Stimulated activated naive CD8-positive, alpha-beta T cell treated with anti-CD3 and anti-CD28 coated beads, Interleukin-15, Interleukin-2, amounts not matched to agents 100 ng/mL and 50 ng/mL, for 24 hours (primary cell): ENCODE measurements at regions not wholly inside any gene's neighbourhood (a gene's known extent, or its start where the extent isn't known, plus 50 kb on each side); places are given as distances from the start of the nearest gene placed in this dataset.
A peak's percentile ranks its signal among the peaks of the same experiment; 100 is the strongest.

ENCODE experiments used
- H3K27ac Mint-ChIP-seq: one replicate; pipeline ENCODE4 v1.8.0; 2021; ENCODE audit warnings: mild to moderate bottlenecking, mixed read lengths
- H3K27me3 Mint-ChIP-seq: one replicate; pipeline ENCODE4 v1.8.0; 2021; ENCODE audit warnings: mixed read lengths
- H3K36me3 Mint-ChIP-seq: one replicate; pipeline ENCODE4 v1.8.0; 2021; ENCODE audit warnings: low read depth, mixed read lengths
- H3K4me1 Mint-ChIP-seq: one replicate; pipeline ENCODE4 v1.8.0; 2021; ENCODE audit warnings: low read depth, mixed read lengths
- H3K4me3 Mint-ChIP-seq: one replicate; pipeline ENCODE4 v1.8.0; 2021; ENCODE audit warnings: mild to moderate bottlenecking, mixed read lengths
- H3K9me3 Mint-ChIP-seq: one replicate; pipeline ENCODE4 v1.8.0; 2021; ENCODE audit warnings: mixed read lengths

GRCh38 chr14:101707068-101707842, 54.3 kb upstream of the PPP2R5C start:
- no peaks in the 10 kb centered on the region for H3K9me3 Mint-ChIP-seq
- H3K36me3 Mint-ChIP-seq: no peaks in the 10 kb centered on the region
- peak overlapping the region; percentile 58 for H3K27ac Mint-ChIP-seq
- peaks cover 11% of the 10 kb centered on the region for H3K27me3 Mint-ChIP-seq
- H3K4me1 Mint-ChIP-seq: peaks cover 34% of the 10 kb centered on the region
- H3K4me3 Mint-ChIP-seq: peak overlapping the region; percentile 37

- H3K4me1 Mint-ChIP-seq: peaks cover 34% of the 10 kb centered on the region
- no peaks in the 10 kb centered on the region for H3K36me3 Mint-ChIP-seq
- no peak overlapping the region for H3K27ac Mint-ChIP-seq
- H3K4me3 Mint-ChIP-seq: peak overlapping the region; percentile 37
- H3K27me3 Mint-ChIP-seq: peaks cover 4% of the 10 kb centered on the region
- no peaks in the 10 kb centered on the region for H3K9me3 Mint-ChIP-seq
Observed at GRCh38 chr14:101707863-101708620, 53.5 kb upstream of the PPP2R5C start.

GRCh38 chr14:101708853-101709532, 52.5 kb upstream of the PPP2R5C start:
- Mint-ChIP-seq H3K4me3 (no peak overlapping the region), H3K9me3 (no peaks in the 10 kb centered on the region), H3K27ac (no peak overlapping the region), H3K36me3 (no peaks in the 10 kb centered on the region), H3K4me1 (peaks cover 38% of the 10 kb centered on the region), H3K27me3 (peaks cover 3% of the 10 kb centered on the region)

- no peak overlapping the region for H3K27ac Mint-ChIP-seq
- peaks cover 3% of the 10 kb centered on the region for H3K27me3 Mint-ChIP-seq
- H3K36me3 Mint-ChIP-seq: no peaks in the 10 kb centered on the region
- H3K9me3 Mint-ChIP-seq: no peaks in the 10 kb centered on the region
- H3K4me3 Mint-ChIP-seq: no peak overlapping the region
- H3K4me1 Mint-ChIP-seq: peaks cover 38% of the 10 kb centered on the region
Observed at GRCh38 chr14:101709533-101709881, 52.0 kb upstream of the PPP2R5C start.

- Mint-ChIP-seq H3K27ac (no peak overlapping the region), H3K4me3 (no peak overlapping the region), H3K9me3 (no peaks in the 10 kb centered on the region), H3K4me1 (peaks cover 35% of the 10 kb centered on the region), H3K36me3 (no peaks in the 10 kb centered on the region), H3K27me3 (peaks cover 1% of the 10 kb centered on the region)
Observed at GRCh38 chr14:101709962-101710931, 51.3 kb upstream of the PPP2R5C start.

GRCh38 chr14:101711041-101711856, 50.3 kb upstream of the PPP2R5C start:
- Mint-ChIP-seq H3K4me1 (peaks cover 32% of the 10 kb centered on the region), H3K27me3 (no peaks in the 10 kb centered on the region), H3K9me3 (no peaks in the 10 kb centered on the region), H3K4me3 (no peak overlapping the region), H3K27ac (peak overlapping the region; percentile 11), H3K36me3 (no peaks in the 10 kb centered on the region)
